Right ventricle myocardium inferior (tissue), 1 donor: ENCODE measurements at regions not wholly inside any gene's neighbourhood (a gene's known extent, or its start where the extent isn't known, plus 50 kb on each side); places are given as distances from the start of the nearest gene placed in this dataset.

Experiments used
- ATAC-seq: fragments of 200-7000 bp; cut with Tn5 transposase; one replicate; pipeline ENCODE4 v1.9.1; 2020; ENCODE audit warnings: mild to moderate bottlenecking, moderate library complexity
- DNase-seq: peaks from one replicate; pipeline ENCODE4 v3.0.0; 2021; ENCODE audit errors: missing footprints
- intact Hi-C: fragments of 100-400 bp; cut with DNase I; formaldehyde crosslinking; loops from one replicate; pipeline ENCODE4 v1.11.0; 2022
- donor health status: DM: no; HTN: yes; CAD: no; lungs with severe emphysema.

DNA sequence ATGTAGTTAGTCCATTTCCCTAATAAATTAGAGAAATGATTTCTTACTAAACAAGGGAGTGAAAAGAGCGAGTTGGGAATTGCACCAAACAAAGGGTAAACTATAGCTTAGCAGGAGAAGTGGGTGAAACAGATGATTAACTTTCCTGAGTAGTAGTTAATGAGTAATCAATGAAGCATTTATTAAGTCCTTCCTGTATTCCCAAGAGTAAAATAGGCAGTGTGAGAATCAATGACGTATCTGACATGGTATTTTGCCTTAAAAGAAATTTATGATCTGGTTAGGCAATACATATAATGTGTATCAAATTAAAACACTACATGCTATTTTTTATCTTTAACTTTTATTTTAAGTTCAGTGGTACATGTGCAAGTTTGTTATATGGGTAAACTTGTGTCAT lies 142.8 kb downstream of the KLF5 start:
- intact Hi-C loops: no loop called here
- no peak for DNase-seq
- no peak for ATAC-seq

- DNase-seq (no peak), ATAC-seq (no peak)
- intact Hi-C loops: no loop called here
Measured at GRCh38 chr13:73198991-73199411, 140.2 kb downstream of the KLF5 start.

DNA sequence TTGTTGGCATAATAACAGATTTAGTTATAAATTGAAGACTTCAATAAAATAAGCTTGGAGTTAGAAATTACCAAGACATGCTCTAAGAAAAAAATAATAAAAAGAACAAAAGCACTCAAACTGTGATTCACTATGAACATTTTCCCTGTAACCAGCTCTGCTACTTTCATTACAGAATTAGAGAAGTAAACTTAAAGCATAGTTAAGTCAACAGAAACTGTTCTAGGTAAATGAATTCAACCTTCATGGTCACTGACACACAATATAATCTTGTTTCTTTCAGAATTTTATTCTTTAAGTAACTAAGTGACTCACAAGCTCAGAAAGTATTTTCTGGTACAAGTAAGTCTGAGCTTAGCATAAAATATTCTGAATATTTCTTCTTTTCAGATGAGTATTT lies 136.3 kb downstream of the KLF5 start:
- no peak for ATAC-seq
- DNase-seq: no peak
- intact Hi-C loops: no loop called here

DNA sequence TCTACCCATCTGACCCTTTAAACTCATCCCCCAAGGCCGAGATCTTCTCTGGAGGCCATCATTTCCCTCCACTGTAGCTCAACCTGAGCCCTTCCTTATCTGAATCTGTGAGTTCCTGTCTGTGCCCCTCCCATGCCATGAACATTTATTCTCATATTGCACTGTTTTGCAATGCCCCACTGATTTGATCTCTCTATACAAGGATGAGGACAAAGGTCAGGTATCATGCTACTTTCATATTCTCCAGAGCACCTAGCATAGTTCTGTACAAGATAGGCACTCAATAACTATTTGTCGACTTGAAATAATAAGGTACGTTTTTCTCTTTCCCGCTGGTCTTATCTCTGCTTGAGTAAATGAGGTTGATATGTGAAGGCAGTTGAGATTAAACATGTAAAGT lies 135.5 kb downstream of the KLF5 start:
- intact Hi-C loops: no loop called here
- ATAC-seq: no peak
- no peak for DNase-seq

GRCh38 chr13:73193554-73193953 lies 134.7 kb downstream of the KLF5 start:
- intact Hi-C loops: no loop called here
- ATAC-seq: no peak
- DNase-seq: no peak

DNA sequence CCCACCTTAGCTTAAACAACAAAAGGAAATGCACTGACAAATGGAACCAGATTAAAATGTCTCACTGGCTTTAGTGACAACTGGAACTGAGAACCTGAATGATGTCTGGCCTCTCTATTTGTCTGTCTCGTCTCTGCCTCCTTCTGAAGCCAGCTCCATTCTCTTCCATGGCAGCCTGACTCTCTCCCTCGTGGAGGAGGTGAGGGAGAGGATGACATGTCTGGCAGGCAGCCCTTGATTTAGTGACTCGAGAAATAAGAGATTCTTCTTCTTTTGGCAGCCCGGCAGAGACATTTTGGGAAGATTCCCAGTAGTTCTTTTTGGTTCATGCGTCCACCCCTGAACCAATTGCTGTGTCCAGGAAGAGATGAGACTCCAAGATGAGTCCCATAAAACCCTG lies 131.7 kb downstream of the KLF5 start:
- intact Hi-C loops: no loop called here
- DNase-seq (no peak), ATAC-seq (no peak)

- no peak for ATAC-seq
- intact Hi-C loops: no loop called here
- no peak for DNase-seq
Measured at GRCh38 chr13:73189776-73190175, 131.0 kb downstream of the KLF5 start.

DNA sequence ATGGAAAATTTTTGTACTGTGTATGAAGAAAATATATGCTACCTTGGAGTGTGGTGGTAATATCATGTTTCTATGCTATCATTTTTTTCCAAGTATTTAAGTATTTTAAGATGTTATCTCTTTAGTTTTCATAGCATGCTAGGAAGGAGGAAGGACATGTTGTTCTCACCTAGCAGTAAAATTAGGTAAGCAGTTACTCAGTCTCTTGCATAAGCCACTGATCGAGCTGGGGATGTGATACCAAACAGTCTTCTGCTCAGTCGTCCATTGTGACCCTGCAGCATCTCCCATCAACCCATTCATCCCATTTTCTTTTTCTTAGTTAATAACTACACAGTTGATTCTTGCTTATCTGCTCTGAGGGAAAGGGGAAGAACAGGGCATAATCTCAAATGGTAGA lies 130.6 kb downstream of the KLF5 start:
- no peak for ATAC-seq
- no peak for DNase-seq
- intact Hi-C loops: no loop called here

GRCh38 chr13:73187106-73187505 lies 128.3 kb downstream of the KLF5 start:
- intact Hi-C loops: no loop called here
- no peak for ATAC-seq

DNA sequence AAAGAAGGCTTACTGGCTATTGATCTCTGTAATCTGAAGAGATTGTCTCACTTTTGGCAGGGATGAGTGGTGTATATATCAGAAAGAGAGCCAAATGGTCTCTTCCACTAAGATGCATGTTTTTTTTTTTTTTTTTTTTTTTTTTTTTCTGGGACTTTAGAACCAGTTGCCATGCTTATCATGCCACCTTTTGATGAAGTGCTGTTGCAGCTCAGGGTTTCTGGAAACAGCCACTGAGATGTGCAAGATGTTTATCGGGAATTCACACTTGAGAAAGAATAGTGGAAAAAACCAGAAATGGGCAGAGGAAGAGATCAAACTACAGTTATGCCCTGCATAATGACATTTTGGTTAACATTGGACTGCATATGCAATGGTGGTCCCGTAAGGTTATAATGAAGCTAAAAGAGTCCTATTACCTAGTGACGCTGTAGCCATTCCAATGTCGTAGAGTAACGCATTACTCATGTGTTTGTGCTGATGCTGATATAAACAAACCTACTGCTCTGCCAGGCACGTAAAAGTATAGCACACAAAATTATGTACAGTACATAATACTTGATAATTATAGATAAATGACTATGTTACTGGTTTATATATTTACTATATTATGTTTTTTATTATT lies 121.0 kb downstream of the KLF5 start:
- intact Hi-C loops: no loop called here
- no peak for ATAC-seq

More at GRCh38 chr13:73187106-73187505, 128.3 kb downstream of the KLF5 start:
- no peak for DNase-seq

GRCh38 chr13:73177916-73178565 lies 119.2 kb downstream of the KLF5 start:
- intact Hi-C loops: no loop called here
- ATAC-seq: no peak
- no peak for DNase-seq

More for the DNA sequence above, 121.0 kb downstream of the KLF5 start:
- no peak for DNase-seq

- intact Hi-C loops: no loop called here
- no peak for ATAC-seq
- DNase-seq: no peak
Measured at GRCh38 chr13:73177017-73177416, 118.2 kb downstream of the KLF5 start.

GRCh38 chr13:73174521-73175010 lies 115.8 kb downstream of the KLF5 start:
- intact Hi-C loops: no loop called here
- ATAC-seq: no peak
- no peak for DNase-seq

DNA sequence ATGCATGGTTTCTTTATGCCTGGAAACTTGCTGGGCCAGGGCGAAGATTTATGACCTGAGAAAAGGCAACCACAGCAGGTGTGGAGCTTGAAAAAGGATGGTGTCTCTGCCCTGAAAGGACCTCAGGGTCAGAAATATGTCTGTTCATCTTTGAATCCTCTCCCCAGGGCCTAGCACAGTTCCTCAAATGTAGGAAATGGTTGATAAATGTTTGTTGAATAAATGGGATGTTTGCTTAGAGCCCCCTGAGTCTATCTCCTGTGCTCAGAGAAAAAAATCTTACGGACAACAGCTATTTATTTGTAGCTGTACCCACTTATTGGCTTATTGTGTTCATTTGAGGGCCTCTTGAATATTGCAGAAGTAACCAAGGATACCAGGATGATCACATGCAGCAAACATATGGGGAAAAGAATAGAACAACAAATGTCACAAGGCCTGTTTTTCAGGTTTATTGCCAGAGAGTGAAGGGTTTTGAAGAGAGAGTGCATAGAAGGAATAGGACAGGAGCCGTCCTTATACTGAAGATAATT lies 114.5 kb downstream of the KLF5 start:
- no peak for DNase-seq
- intact Hi-C loops: no loop called here
- ATAC-seq: no peak

DNA sequence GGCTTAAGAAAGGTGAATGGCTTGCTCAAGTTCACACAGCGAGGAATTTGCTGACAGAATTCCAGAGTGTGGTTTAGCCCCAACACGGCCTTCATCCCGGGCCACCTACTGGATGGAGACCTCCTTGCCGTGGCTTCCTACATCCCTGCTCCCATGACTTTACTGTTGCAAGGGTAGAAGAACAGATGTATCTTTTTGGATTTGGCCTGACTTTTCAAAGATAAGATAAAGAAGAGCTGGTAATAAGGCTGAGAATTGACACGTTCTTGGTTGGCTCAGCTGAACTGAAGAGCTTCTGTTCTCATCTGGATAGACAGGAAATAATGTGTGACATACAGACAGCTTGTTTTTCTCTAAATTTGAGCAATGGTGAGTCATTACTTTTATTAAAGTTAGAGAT lies 113.1 kb downstream of the KLF5 start:
- DNase-seq (no peak), ATAC-seq (peak; percentile 79)
- intact Hi-C loops: no loop called here

- no peak for ATAC-seq
- no peak for DNase-seq
- intact Hi-C loops: no loop called here
Measured at GRCh38 chr13:73171271-73171682, 112.5 kb downstream of the KLF5 start.

- no peak for ATAC-seq
- intact Hi-C loops: no loop called here
- DNase-seq: no peak
Measured at GRCh38 chr13:73169971-73170370, 111.2 kb downstream of the KLF5 start.

DNA sequence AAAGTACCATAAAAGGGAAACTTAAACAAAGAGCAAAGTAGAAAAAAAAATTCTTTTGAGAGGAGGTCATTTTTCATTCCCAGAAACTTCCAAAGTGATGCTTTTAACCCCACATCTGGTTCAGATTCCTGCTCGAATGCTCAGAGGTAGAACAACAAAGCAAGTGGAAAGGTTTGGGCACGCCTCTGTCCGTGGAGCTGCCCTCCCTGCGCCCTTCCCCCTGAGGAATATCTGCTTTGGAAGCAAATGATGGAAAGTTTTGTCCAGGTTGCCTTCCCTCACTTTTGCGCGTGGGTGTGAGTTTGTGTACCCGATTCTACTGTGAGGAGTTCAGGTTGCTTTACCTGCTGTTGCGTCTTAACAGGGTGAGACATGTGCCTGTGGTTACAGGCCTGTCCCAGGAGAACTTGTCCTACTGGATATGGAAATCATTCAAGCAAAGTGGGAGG lies 110.2 kb downstream of the KLF5 start:
- DNase-seq (no peak), ATAC-seq (no peak)
- intact Hi-C loops: no loop called here

GRCh38 chr13:73168226-73168952 lies 109.6 kb downstream of the KLF5 start:
- ATAC-seq (no peak), DNase-seq (no peak)
- intact Hi-C loops: no loop called here
